Skin epidermis (tissue), 12 donors: ENCODE measurements at regions not wholly inside any gene's neighbourhood (a gene's known extent, or its start where the extent isn't known, plus 50 kb on each side); places are given as distances from the start of the nearest gene placed in this dataset.

Source experiments
- H3K27ac ChIP-seq, 21 experiments: fragments of 200-600 bp; sonication (generic) in 11 of 21; one replicate each; pipeline ENCODE4 v1.5.0; 2020; ENCODE audit warnings: mild to moderate bottlenecking in 3 of 21, inconsistent platforms in 2 of 21, moderate library complexity in 2 of 21
- H3K4me3 ChIP-seq, 7 experiments: fragments of 200-600 bp; sonication (generic) in 2 of 7; one replicate each; pipeline ENCODE4 v1.5.0; 2020; ENCODE audit warnings: inconsistent platforms in 2 of 7, mild to moderate bottlenecking in 2 of 7, moderate library complexity in 1 of 7

- H3K27ac ChIP-seq, result no peak overlapping the region
- no peak overlapping the region for H3K4me3 ChIP-seq
These were observed 199.7 kb downstream of the SOD2 start for GRCh38 chr6:159493231-159493897.

- Histone ChIP-seq H3K27ac (peak overlapping the region in 5 of 21 experiments; percentile 14 to 64 (median 18)), H3K4me3 (no peak overlapping the region)
These were observed 202.6 kb downstream of the SOD2 start for GRCh38 chr6:159490298-159490937.

- no peak overlapping the region for H3K27ac ChIP-seq
- H3K4me3 ChIP-seq, result no peak overlapping the region
These were observed 205.4 kb downstream of the SOD2 start for GRCh38 chr6:159487636-159488035.

- Histone ChIP-seq H3K4me3 (no peak overlapping the region), H3K27ac (no peak overlapping the region)
These were observed 209.8 kb downstream of the SOD2 start for GRCh38 chr6:159483259-159483658.

- no peak overlapping the region for H3K4me3 ChIP-seq
- H3K27ac ChIP-seq, result no peak overlapping the region
These were observed 211.1 kb downstream of the SOD2 start for GRCh38 chr6:159481897-159482296.

GRCh38 chr6:159480471-159480870 is 212.6 kb downstream of the SOD2 start:
- no peak overlapping the region for H3K27ac ChIP-seq
- H3K4me3 ChIP-seq, result no peak overlapping the region

GRCh38 chr6:159479146-159479545 is 213.9 kb downstream of the SOD2 start:
- H3K4me3 ChIP-seq, result no peak overlapping the region
- no peak overlapping the region for H3K27ac ChIP-seq

- no peak overlapping the region for H3K27ac ChIP-seq
These were observed 219.4 kb downstream of the SOD2 start for GRCh38 chr6:159473475-159474263.

GRCh38 chr6:159470397-159470796 is 222.6 kb downstream of the SOD2 start:
- no peak overlapping the region for H3K4me3 ChIP-seq
- no peak overlapping the region for H3K27ac ChIP-seq

More at GRCh38 chr6:159473475-159474263, 219.4 kb downstream of the SOD2 start:
- no peak overlapping the region for H3K4me3 ChIP-seq

GRCh38 chr6:159469443-159469842 is 223.6 kb downstream of the SOD2 start:
- Histone ChIP-seq H3K27ac (no peak overlapping the region), H3K4me3 (no peak overlapping the region)

GRCh38 chr6:159468994-159469393 is 224.0 kb downstream of the SOD2 start:
- Histone ChIP-seq H3K4me3 (no peak overlapping the region), H3K27ac (no peak overlapping the region)

- no peak overlapping the region for H3K4me3 ChIP-seq
- no peak overlapping the region for H3K27ac ChIP-seq
These were observed 225.5 kb downstream of the SOD2 start for GRCh38 chr6:159467473-159468041.

- no peak overlapping the region for H3K27ac ChIP-seq
These were observed 226.1 kb downstream of the SOD2 start for GRCh38 chr6:159466926-159467325.

GRCh38 chr6:159464816-159465215 is 228.2 kb downstream of the SOD2 start:
- Histone ChIP-seq H3K27ac (no peak overlapping the region), H3K4me3 (no peak overlapping the region)

More at GRCh38 chr6:159466926-159467325, 226.1 kb downstream of the SOD2 start:
- no peak overlapping the region for H3K4me3 ChIP-seq

GRCh38 chr6:159463119-159463829 is 229.8 kb downstream of the SOD2 start:
- no peak overlapping the region for H3K4me3 ChIP-seq

GRCh38 chr6:159462431-159462830 is 230.6 kb downstream of the SOD2 start:
- Histone ChIP-seq H3K4me3 (no peak overlapping the region), H3K27ac (no peak overlapping the region)

More at GRCh38 chr6:159463119-159463829, 229.8 kb downstream of the SOD2 start:
- H3K27ac ChIP-seq, result no peak overlapping the region

GRCh38 chr6:159461998-159462397 is 231.0 kb downstream of the SOD2 start:
- H3K4me3 ChIP-seq, result no peak overlapping the region
- H3K27ac ChIP-seq, result no peak overlapping the region

- Histone ChIP-seq H3K27ac (peak overlapping the region in 2 of 21 experiments; percentile 39 to 72), H3K4me3 (no peak overlapping the region)
These were observed 231.8 kb downstream of the SOD2 start for GRCh38 chr6:159461266-159461665.

GRCh38 chr6:159460476-159460875 is 232.6 kb downstream of the SOD2 start:
- Histone ChIP-seq H3K4me3 (no peak overlapping the region), H3K27ac (peak overlapping the region in 2 of 21 experiments; percentile 39 to 72)

GRCh38 chr6:159456349-159456748 is 236.7 kb downstream of the SOD2 start:
- Histone ChIP-seq H3K4me3 (no peak overlapping the region), H3K27ac (peak overlapping the region in 2 of 21 experiments; percentile 31)
